ENCODE measurements at regions not wholly inside any gene's neighbourhood (a gene's known extent, or its start where the extent isn't known, plus 50 kb on each side); places are given as distances from the start of the nearest gene placed in this dataset.

DNA sequence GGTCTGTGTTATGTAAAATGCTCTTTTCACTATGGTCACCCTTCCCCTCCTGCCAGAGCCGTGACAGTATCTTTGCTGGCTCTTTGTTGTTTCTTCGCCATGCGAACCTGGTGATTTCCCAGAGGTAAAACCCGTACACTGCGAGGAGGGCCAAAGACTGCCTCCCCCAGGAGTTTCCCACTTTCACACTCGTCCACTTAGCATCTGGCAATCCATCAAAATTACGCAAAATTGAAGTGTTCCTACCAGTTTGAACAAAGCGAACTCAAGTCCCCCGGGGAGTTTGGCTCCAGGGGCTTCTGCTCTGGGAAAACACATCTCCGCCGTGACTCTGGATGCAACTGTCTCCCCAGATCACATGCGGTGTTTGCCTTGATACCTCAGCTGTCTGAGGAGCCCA is 239.9 kb downstream of the FAM43A start:
- TF ChIP-seq, protein P1, sequence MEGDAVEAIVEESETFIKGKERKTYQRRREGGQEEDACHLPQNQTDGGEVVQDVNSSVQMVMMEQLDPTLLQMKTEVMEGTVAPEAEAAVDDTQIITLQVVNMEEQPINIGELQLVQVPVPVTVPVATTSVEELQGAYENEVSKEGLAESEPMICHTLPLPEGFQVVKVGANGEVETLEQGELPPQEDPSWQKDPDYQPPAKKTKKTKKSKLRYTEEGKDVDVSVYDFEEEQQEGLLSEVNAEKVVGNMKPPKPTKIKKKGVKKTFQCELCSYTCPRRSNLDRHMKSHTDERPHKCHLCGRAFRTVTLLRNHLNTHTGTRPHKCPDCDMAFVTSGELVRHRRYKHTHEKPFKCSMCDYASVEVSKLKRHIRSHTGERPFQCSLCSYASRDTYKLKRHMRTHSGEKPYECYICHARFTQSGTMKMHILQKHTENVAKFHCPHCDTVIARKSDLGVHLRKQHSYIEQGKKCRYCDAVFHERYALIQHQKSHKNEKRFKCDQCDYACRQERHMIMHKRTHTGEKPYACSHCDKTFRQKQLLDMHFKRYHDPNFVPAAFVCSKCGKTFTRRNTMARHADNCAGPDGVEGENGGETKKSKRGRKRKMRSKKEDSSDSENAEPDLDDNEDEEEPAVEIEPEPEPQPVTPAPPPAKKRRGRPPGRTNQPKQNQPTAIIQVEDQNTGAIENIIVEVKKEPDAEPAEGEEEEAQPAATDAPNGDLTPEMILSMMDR (IDR thresholded peaks at IDR 0.05; ENCODE audit: extremely low read depth, missing control alignments), result no peak
- DNase-seq (ENCODE audit: low spot score), result no peak

DNA sequence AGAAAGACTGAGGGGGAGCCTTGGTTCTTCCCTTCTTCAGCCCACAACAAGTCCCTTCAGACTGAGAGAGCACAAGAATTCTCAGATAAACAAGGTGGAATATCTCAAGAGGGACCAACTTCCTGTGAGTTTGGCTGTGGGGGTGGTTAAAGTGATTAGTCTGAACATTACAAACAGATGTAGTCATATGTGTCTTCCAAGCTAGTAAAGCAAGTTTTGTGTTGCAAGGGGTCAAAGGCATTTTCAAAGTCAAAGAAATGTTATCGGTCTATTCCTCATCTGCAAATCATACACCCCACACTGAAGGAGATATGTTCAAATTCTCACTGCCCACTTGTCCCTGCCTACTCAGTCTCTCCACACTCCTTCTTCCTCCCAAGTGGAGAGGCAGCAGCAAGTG is 242.5 kb downstream of the FAM43A start:
- TF ChIP-seq, protein P1 (IDR thresholded peaks at IDR 0.05; ENCODE audit: extremely low read depth, missing control alignments), result no peak
- DNase-seq (ENCODE audit: low spot score), result no peak

DNA sequence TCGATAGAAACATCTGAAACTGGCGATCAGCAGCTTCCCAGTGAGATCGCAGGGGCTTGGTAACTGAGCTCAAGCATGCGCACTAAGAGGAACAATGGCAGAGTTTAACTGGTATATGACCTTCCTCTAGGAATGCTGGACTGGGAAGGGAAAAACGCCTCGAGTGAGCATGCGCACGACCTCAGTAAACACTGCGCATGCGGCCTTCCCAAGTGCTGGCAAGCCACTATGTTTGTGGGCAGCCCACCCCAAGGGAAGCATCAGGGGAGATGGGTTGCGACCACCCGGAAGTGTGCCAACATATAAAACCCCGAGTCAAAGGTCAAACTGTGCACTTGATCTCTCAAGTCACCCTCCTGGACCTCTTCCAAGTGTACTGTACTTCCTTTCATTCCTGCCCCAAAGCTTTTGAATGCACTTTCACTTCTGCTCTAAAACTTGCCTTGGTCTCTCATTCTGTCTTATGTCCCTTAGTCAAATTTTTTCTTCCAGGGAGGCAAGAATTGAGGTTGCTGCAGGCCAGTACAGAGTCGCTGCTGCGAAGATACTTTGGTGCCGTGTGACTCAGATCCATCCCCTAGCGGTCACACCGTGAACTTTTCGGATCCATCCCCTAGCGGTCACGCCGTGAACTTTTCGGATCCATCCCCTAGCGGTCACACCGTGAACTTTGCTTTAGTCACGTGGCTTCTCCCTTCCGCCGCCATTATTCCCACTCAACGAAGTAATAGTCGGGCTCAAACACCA is 243.3 kb downstream of the FAM43A start:
- DNase-seq (ENCODE audit: low spot score), result no peak
- TF ChIP-seq, protein P1 (IDR thresholded peaks at IDR 0.05; ENCODE audit: extremely low read depth, missing control alignments), result no peak

GRCh38 chr3:194929578-194929960 is 243.9 kb downstream of the FAM43A start:
- DNase-seq (ENCODE audit: low spot score), result no peak
- TF ChIP-seq, protein P1 (IDR thresholded peaks at IDR 0.05; ENCODE audit: extremely low read depth, missing control alignments), result no peak

DNA sequence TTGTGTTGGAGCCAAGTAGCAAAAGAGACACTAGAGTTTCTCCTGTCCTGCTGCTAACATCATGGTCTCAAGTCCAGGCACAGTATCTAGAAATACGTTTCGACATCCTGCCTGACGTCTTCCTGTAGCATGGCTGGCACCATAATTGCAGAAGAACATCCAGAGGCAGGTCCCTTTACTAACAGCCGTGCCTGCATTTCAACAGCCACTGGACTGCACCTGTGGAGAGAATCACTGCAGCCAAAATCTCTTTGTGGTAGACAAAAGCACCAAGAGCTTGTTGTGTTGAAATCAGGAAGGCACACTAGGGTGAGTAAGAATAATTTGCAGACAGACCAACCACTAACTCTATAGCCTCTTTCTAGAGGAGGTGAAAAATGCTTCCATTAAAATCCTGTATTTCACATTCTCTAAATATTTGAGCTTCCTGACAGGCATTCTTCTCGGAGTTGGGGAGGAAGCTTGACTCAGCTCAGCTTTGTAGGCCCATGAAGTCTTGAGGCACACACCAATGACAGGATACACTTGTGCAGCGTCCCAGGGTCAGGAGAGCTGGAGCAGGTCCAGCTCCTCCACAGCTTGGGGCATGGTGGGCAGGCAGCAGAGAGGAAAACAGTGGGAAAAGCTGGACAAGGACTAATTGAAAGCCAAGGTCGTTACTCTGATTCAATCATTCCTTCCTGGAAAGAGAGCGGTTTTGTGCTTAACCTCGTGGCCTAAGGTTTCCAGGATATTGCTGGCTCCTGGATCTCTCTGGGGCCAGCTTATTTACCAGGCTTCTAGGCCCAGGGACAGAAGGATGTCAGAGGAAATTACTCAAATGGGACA is 244.9 kb downstream of the FAM43A start:
- TF ChIP-seq, protein P1 (IDR thresholded peaks at IDR 0.05; ENCODE audit: extremely low read depth, missing control alignments), result no peak
- DNase-seq (ENCODE audit: low spot score), result no peak

GRCh38 chr3:194931347-194931746 is 245.7 kb downstream of the FAM43A start:
- TF ChIP-seq, protein P1 (IDR thresholded peaks at IDR 0.05; ENCODE audit: extremely low read depth, missing control alignments), result no peak
- DNase-seq (ENCODE audit: low spot score), result no peak

DNA sequence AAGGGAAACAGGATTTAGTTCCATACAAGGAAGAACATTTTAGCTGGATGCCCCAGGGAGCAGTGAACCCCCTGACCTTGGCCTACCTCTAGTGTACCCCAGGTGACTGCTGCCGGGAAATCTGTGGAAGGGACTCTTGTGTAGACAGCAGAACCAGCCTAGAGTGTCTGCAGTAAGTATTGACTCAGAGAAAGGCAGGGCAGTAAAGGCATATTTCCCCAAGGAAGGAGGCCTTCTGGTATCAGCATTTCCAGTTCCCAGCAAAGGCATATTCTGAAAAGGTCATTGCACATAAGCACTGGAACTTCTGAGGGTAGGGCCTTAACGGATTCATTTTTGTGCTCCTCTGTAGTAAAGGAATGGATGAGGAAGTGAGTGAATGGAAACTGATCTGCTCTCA is 246.2 kb downstream of the FAM43A start:
- TF ChIP-seq, protein P1 (IDR thresholded peaks at IDR 0.05; ENCODE audit: extremely low read depth, missing control alignments), result no peak
- DNase-seq (ENCODE audit: low spot score), result no peak

Measured in GM20000 (cell line).